Fibroblast of skin of left biceps (primary cell): ENCODE measurements at regions not wholly inside any gene's neighbourhood (a gene's known extent, or its start where the extent isn't known, plus 50 kb on each side); places are given as distances from the start of the nearest gene placed in this dataset.
"Not testable (repeated sequence)": the region's sequence is repeated elsewhere in the genome, so short reads cannot be mapped to it uniquely, and the experiment has no call there.

Experiments
- DNase-seq, 2 experiments: peaks; one replicate each; pipeline ENCODE4 v3.0.0-alpha.2; 2013; ENCODE audit warnings: low read depth in 2 of 2

DNA sequence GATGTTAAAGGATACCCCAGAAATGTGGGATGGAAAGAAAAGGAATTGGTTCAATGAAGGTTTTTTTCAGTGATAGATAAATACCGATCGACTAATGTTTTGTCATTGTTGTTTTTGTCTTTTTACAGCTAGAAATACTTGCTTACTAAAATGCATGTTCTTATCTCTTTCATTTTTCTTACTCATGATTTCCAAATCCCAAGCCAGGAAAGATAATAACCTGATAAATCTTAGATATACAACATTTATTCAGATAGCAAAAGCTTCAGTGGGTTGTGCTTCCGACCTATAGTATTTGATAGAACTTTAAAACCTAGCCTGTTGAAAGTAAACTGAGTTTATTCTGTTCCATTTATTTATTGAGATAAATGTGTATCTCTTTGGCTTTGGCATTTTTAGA is 187.5 kb downstream of the EDN1 start:
- no peak for DNase-seq

DNA sequence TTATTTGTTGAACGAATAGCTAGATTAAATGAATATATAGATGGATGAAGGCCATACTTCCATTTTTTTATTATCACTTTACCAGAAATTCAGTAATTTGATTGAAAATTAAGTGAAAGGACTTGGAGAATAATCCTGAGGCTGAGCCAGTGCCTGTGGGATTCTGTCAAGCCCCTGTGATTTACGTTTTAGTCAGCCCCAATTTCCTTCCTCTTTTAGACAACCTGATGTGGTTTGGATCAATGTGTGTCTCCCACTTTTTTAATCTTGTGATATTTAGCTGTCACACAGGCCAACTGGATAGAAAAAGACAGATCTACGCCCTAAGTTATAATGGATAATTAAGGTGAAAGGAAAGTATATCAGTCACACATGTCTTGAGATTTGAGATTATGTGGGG is 188.8 kb downstream of the EDN1 start:
- no peak for DNase-seq

DNA sequence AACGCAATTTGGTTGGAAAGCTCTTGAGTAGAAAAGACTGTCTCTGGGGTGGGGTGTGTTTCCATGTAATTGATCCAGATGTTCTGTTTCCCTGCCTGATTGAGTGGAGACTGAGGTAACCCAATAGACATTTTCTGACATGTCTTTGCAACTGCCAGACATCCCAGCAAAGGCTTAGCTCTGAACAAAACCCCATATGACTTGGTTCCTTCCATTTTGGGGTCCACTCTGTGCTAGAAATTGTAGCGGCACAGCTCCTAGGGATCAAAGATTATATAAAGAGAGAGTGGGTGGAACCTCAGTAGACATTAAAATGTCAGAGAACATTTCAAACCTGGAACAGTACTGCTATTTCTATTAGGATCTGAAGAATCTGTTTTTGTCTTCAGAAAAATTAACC is 189.3 kb downstream of the EDN1 start:
- no peak for DNase-seq

DNA sequence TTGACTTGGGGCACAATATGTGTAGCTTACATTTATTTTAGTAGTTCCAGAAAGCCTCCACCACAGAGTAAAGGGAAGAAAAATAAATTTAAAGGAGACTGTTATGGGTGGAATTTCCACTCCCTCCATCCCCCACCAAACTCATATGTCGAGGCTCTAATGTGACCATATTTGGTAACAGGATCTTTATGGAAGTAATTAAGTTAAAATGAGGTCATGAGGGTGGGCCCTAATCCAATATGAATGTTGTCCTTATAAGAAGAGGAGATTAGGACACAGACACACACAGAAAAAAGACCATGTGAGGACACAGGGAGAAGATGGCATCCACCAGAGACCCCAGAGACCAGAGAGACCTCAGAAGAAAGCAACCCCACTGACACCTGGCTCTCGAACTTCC is 189.7 kb downstream of the EDN1 start:
- peak; percentile 63 to 70 for DNase-seq

DNA sequence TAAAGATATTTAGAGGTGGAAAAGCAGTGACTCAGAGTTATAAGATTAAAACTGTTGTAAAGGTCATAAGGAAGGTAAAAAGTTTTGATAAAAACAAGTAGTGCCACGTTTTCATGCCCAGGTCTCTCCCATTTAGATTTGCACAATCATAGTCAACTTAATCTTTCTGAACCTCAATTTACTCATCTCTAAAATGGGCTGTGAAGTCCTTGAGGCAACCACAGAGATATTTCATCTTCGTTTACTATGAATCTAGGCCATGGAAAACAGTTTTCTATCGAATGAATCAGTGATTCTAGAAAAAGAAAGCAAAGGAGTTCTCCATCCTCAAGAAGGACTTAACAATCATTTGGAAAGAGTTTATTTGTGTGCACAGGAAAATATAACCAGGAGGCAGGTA is 190.2 kb downstream of the EDN1 start:
- no peak for DNase-seq

DNA sequence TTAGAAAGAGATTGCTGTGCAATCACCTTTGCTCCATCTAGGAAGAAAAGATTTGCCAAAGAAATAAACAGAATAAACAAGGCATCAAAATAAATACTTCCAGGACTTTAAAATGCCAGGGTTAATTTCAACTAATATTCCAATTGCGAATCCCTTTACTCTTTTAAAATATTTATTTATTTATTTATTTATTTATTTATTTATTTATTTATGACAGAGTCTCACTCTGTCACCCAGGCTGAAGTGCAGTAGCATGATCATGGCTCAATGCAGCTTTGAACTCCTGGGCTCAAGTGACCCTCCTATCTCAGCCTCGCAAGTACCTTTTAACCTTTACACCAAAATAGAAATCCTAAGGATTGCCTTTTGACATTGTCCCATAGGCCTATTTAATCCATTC is 191.1 kb downstream of the EDN1 start:
- no peak for DNase-seq

DNA sequence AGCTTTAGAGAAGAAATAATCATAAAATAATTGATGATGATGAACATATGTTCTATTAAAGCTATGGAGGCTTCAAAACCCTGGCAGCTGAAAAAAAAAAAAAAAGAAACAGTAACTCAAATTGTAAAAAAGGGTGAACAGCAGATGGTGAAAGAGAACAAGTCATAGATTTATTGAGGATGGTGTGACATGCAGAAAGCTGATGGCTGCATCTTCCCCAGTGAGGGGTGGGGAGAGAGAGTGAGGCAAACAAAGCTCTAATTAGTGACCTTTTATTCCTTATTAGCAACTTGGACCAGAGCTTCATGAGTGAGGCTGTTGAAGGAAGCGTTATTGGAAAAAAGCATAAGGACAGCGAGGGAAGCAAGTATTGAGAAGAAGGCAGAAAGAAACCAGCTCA is 191.7 kb downstream of the EDN1 start:
- no peak for DNase-seq

DNA sequence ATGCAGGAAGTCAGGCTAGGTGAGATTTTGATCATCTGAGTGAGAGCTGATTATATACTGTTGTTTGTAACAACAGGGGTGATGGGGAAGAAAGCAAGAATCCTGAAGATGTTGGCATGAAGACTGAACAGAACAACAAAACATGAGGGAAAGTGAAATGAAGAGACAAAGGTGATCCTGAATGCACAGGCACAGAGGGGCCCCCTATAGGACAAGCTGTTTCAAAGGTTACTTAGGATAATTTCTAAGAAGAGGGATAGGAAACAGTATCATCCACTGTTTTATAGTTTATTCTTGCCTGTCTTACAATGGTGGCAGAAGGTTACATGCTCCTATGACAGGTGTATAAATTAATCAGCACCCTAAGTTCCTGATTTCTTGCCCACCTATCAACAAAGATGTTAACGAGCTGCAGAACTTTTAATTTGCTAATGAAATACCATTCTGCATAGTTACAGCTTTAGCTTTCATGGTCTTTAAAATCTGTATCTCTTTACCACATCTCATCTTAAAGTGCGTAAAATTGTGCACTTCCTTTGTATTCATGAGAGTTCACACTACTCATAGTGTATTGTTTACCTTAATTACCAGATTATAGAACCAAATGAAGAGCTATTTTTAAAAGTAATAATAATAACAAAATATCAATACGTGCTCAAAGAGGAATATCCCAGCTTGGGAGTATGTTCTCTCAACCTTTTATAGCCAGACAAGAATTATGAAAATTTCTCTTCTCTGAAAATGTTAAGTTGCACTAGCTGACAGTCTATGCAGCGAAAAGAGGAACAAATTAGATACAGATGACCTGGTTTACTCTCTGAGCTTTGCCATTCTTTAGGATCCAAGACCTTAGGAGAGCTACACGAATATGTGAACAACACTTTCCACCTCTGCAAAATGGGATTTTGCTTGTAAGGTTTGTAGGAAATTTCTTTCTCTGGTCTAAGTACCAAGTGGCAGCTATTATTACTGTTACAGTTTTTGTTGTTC is 192.5 kb downstream of the EDN1 start:
- no peak for DNase-seq

DNA sequence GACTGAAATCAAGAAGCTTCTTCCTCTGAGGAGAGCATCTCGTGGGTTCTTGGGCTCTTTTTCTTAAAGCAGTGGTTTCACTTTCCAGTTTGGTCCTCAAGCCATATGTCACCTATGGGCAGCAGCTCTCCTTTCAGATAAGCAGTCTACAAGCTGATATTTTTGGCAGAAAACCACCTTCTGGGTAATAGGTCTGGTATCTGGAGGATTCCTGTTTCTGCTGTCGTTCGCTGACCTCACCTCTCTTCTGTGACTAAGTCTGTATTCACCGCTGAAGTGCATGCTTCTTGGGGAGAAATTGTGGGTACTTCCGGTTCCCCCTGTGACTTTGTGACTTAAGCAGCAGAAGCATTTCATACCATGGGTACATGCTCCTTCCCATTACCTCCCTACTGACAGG is 193.6 kb downstream of the EDN1 start:
- DNase-seq = no peak

DNA sequence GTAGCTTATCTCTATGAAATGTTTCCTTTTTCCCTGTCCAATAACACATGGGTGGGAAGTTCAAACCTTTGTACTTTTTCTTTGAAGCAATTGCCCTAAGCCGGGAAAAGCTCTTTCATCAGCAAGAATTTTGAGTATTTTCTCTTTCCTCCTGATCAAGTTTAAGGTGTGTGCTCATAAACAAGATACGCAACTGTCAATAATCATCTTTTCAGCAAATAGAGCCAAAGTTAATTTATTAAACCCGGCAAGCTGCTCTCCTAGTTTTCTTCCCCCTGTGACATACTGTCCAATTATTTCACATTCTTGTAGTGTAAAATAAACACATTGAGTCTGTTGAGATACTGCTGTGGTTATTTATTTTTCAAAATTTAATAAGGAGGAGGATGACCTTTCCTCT is 194.4 kb downstream of the EDN1 start:
- DNase-seq = no peak

DNA sequence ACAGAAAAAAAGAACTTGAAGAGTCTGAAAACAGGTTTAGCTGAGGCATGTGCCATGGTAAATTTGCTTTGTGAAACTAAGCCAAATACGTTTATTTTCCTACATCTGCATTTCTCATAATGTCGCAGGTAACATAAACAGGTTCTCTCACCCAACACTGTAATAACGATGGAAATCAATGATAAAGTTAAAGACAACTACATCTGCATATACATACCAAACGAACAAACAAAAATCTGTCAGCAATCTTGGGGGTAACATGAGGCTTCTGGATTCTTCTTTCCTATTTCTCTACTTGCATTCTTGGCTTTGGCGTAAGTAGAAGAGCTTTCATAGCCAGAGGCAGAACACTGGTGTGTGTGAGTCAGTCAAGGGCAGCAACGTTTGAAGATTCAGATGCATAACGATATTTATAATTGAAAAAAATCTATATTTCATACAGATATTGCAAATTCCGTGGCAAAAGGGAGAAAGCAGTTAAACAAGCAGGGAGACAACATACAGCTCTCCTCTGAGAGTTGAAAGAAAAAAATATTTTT is 195.1 kb downstream of the EDN1 start:
- no peak for DNase-seq

DNA sequence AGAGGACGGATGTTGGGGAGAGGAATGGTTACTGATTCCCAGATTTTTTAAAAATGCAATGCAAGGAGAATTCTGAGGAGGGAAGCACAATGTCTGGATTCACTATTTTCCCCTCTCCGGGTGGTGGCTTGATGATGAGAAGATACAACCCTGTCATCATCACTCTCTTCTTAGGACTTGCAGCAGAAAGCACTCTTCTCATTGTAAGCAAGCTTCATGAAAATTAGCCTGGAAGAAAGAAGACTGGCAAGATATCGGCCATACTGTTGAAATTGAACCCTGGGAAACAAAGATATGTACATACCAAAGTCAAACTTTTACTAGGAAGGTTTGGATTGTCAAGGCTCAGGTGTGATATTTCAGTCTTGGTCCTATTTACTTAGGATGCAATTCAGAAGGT is 195.7 kb downstream of the EDN1 start:
- no peak for DNase-seq

DNA sequence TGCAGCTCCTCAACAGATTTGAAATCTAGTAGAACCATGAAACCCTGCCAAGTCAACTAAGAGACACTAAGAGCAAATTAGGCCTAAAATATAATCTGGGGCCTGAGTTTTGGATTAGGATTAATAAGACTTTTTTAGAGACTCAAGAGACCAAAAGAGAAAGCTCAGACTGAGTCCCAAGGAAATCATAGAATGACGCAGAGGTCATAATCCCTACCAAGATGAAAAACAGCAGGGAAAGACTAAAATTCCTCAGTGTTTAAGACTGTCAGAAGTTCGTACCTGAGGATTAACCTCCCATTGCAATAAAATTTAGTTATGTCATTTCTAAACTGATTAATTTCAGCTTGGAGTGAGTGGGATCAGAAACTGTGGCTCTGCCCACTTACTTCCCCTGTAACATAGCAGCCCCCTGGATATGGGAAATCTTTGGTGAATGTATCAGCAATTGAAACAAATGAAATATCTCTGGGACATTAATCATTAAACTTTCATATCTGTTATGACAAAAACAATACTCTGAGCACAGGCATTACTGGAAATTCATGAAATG is 200.3 kb downstream of the EDN1 start:
- no peak for DNase-seq

DNA sequence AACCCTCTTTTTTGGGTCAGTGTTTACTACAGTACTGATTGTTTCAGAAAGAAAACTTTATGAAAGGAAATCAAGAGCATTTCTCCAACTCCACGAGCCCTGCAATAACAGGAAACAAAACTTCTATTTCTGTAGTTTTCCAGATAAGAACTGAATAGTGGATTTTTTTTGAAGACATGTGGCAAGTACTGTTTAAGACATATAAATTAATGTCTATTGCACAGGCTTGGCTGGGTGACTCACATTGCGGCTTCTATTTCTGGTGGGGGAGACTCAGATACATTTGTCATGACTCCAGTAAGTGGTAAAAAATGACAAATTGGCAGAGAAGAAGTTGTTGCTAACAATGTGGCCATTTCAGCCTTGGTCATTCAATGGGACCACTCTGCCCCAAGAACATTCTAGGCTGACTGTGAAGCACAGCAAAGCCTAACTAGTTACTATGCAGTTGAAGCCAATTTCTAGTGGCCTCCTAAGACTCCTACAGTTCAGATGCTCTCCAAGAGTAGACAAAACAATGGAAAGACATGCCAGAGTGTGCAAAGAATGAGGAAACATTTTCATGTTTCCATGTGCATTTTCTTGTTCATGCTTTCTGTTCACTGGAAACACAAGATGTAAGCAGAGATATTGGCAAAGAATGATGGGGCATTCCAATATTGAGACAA is 200.9 kb downstream of the EDN1 start:
- peak; percentile 78 to 84 for DNase-seq

DNA sequence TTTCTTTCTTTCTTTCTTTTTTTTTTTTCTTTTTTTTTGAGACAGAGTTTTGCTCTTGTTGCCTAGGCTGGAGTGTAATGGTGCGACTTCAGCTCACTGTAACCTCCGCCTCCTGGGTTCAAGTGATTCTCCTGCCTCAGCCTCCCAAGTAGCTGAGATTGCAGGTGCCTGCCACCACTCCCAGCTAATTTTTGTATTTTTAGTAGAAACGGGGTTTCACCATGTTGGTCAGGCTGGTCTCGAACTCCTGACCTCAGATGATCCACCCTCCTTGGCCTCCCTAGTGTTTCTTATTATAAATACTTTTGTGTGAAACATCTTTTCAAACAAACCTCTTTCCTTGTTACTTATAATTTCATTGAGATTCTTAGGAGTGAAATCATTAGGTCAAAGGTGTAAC is 202.8 kb downstream of the EDN1 start:
- DNase-seq = not testable (repeated sequence)

DNA sequence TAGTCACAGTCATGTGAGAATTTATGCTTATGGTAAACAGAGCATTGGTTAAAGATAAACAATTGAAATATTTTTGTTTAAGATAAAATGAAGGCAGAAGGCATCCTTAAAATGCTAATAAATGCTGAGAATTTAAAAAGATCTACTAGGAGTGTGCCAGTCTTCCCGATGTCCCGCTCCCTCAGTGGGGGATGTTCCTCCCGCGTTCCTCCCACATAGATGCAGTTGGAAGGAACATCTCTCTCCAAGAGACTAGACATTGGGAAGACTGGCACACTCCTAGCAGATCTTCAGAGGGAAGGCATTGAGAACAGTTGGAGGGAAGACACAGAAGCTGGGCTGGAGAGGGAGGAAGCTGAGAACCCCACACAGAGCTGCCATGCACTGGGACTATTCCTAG is 203.3 kb downstream of the EDN1 start:
- DNase-seq = no peak

DNA sequence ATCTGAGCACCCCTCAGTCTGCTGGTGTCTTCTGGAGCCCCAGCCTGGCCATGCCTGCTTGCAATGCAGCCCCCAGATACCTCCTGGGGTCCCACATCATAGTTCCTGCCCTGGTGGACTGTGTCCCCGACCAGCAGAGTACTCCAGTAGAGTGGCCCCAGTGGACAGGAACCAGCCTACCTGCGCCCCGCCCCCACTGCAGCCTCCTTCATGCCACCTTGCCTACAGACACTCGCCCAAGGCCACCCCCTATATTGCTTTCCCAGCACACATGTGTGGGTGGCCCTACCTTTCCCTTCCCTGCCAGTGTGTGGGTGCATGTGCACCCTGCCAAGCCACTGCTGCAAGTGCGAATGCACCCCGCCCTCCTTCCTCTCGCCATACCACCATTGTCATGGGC is 204.0 kb downstream of the EDN1 start:
- no peak for DNase-seq

DNA sequence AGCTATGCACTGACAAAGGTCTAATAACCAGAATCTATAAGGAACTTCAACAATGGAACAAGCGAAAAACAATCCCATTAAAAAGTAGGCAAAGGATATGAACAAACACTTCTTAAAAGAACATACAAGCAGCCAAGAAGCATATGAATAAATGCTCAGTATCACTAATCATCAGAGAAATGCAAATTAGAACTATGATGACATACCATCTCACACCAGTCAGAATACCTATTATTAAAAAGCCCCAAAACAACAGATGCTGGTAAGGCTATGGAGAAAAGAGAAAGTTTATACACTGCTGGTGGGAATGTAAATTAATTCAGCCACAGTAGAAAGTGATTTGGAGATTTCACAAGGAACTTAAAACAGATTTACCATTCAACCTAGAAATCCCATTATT is 211.8 kb downstream of the EDN1 start:
- DNase-seq = no peak

DNA sequence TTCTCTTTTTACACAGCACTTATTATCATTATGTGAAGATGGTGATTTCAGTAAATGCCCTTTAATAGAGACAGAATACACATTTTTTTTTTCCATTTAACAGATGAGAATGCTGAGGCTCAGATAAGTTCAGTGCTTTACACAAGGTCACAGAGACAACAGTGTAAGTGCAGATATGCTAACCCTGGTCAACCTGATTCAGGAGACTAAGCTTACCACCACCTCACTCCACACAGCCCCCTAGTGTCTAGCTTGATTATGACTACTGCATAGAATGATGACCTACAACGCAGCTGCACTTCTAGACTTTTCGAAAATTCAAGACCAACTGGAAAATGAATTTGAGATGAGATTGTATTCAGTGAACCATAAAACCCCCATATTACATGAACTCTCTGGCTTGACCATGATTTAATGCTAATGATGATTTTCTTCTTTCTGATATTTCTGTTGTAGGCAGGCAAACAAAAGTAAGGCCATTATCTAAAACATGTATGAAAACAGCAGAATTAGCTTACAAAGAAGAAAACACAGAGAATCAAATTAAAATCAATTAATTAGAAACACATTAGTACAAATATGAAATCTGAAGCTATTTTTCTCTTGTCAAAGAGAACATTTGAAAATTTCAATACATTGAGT is 212.1 kb upstream of the PHACTR1 start:
- DNase-seq = no peak

DNA sequence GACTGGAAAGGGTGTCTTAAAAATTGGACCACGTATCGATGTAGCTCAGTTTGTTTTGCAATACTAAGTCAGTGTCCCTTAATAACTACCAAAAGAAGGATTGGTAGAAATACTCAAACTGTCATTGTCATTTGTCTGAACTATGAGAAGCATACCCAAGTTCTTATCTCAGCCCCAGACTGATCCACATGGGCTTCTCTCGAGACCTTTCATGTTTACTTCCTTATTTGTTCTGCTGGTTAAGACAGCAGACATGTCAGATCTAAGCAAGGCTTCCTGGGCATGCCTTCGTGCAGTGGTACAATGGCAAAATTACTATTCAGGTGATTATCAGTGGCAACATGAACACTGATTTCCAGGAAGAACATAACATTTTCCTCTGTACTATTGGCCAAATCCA is 211.1 kb upstream of the PHACTR1 start:
- DNase-seq = no peak

DNA sequence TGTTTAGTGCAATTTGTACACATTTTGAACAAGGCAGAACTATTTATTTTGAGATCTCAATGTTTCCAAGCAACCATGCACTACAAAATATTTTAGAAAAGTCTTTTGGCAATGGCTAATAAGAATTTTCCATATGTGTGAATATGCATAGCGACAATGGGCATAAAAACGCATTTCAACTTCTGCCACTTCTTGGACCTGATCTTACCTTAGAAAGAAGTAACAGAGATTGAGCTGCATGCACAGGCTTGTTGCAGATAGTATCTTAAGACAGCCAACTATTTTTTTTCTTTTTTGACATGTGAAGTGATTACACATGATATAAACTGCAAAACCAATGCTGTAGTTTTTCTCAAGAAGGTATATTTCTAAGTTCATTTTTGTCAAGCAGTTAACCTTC is 210.4 kb upstream of the PHACTR1 start:
- DNase-seq = no peak

DNA sequence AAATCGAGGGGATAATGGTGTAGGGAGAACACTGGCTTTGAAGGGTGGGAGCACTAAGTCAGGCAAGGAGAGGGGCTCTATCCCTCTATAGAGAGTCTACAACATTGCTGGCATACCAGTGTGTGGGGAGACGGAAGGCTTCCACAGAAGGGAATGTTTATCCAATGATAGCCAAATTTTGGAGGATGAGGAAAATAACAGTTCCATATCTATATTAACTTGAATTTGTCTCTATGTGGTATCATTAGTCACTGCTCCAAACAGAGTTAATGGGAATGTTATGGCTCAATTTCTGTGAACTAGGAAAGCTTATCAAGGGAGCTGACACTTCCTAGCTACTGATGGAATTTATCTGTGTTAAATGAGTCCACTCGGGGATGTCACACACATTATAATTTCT is 208.9 kb upstream of the PHACTR1 start:
- no peak for DNase-seq
